DOHH2 (cell line): ENCODE measurements at regions not wholly inside any gene's neighbourhood (a gene's known extent, or its start where the extent isn't known, plus 50 kb on each side); places are given as distances from the start of the nearest gene placed in this dataset.

Experiments used
- H3F3A ChIP-seq: fragments of 200-600 bp; sonication (generic), shearing (Covaris generic); 2 replicates; pipeline ENCODE4 v1.6.0; 2016; ENCODE audit warnings: antibody characterized with exemption, mild to moderate bottlenecking; ENCODE audit not compliant: control insufficient read depth, insufficient read depth
- H3K27ac ChIP-seq: fragments of 200-600 bp; sonication (generic); 2 replicates; pipeline ENCODE4 v1.5.1; 2014; ENCODE audit warnings: low read depth, mild to moderate bottlenecking, low read length, moderate library complexity
- H3K27me3 ChIP-seq: fragments of 200-600 bp; sonication (generic); 2 replicates; pipeline ENCODE4 v1.6.1; 2014; ENCODE audit warnings: mild to moderate bottlenecking, low read length, mixed read lengths; ENCODE audit not compliant: control insufficient read depth
- H3K36me3 ChIP-seq: fragments of 200-600 bp; sonication (generic); 2 replicates; pipeline ENCODE4 v1.6.1; 2014; ENCODE audit warnings: mild to moderate bottlenecking, low read length, moderate library complexity, mixed read lengths; ENCODE audit not compliant: control insufficient read depth
- H3K4me1 ChIP-seq: fragments of 200-600 bp; sonication (generic); 2 replicates; pipeline ENCODE4 v1.6.1; 2014; ENCODE audit warnings: mild to moderate bottlenecking, low read length, mixed read lengths; ENCODE audit not compliant: control insufficient read depth
- H3K4me2 ChIP-seq: fragments of 200-600 bp; sonication (generic); 2 replicates; pipeline ENCODE4 v1.6.0; 2014; ENCODE audit warnings: mild to moderate bottlenecking, low read length, moderate library complexity
- H3K4me3 ChIP-seq: fragments of 200-600 bp; sonication (generic); 2 replicates; pipeline ENCODE4 v1.5.1; 2014; ENCODE audit warnings: mild to moderate bottlenecking, low read length, mixed read lengths
- H3K79me2 ChIP-seq: fragments of 200-600 bp; sonication (generic); 2 replicates; pipeline ENCODE4 v1.6.1; 2014; ENCODE audit warnings: mild to moderate bottlenecking, low read length, mixed read lengths; ENCODE audit not compliant: control insufficient read depth
- H3K9me2 ChIP-seq: fragments of 200-600 bp; sonication (generic); replicated peaks from 2 replicates; pipeline ENCODE4 v1.6.1; 2014; ENCODE audit warnings: mild to moderate bottlenecking, low read length, mixed read lengths; ENCODE audit not compliant: control insufficient read depth
- H3K9me3 ChIP-seq: fragments of 200-600 bp; sonication (generic); 2 replicates; pipeline ENCODE4 v1.6.1; 2014; ENCODE audit warnings: antibody characterized with exemption, low read length, mixed read lengths; ENCODE audit not compliant: control insufficient read depth, insufficient read depth
- H4K20me1 ChIP-seq: fragments of 200-600 bp; sonication (generic); 2 replicates; pipeline ENCODE4 v1.6.0; 2014; ENCODE audit warnings: low read depth, mild to moderate bottlenecking, antibody characterized with exemption, low read length, moderate library complexity; ENCODE audit not compliant: control insufficient read depth, insufficient read depth
- CTCF ChIP-seq: fragments of 200-600 bp; sonication (generic); IDR thresholded peaks from one replicate; pipeline ENCODE4 v1.5.1; 2014; ENCODE audit warnings: antibody characterized with exemption, mild to moderate bottlenecking, low read depth, low read length; ENCODE audit not compliant: poor library complexity, severe bottlenecking
- EZH2phosphoT487 ChIP-seq: fragments of 200-600 bp; sonication (generic); IDR thresholded peaks from 2 replicates; pipeline ENCODE4 v1.6.1; 2017; ENCODE audit warnings: borderline replicate concordance, mild to moderate bottlenecking, antibody characterized with exemption, low read length, moderate library complexity, mixed read lengths

GRCh38 chr6:91127752-91128151, 540.9 kb upstream of the MAP3K7 start:
- H3K27me3 ChIP-seq, result no peaks in the 10 kb centered on the region
- no peaks in the 10 kb centered on the region for H3F3A ChIP-seq
- H3K9me2 ChIP-seq, result no peaks in the 10 kb centered on the region
- H3K4me2 ChIP-seq, result no peak overlapping the region
- H3K9me3 ChIP-seq, result no peaks in the 10 kb centered on the region
- H3K27ac ChIP-seq, result no peak overlapping the region
- no peaks in the 10 kb centered on the region for H3K4me1 ChIP-seq
- H3K79me2 ChIP-seq, result no peaks in the 10 kb centered on the region
- H3K4me3 ChIP-seq, result no peak overlapping the region
- H4K20me1 ChIP-seq, result no peaks in the 10 kb centered on the region
- TF ChIP-seq CTCF, result no peak
- H3K36me3 ChIP-seq, result no peaks in the 10 kb centered on the region

GRCh38 chr6:91126876-91127275, 540.0 kb upstream of the MAP3K7 start:
- Histone ChIP-seq H4K20me1 (no peaks in the 10 kb centered on the region), H3K79me2 (no peaks in the 10 kb centered on the region), H3K27me3 (no peaks in the 10 kb centered on the region), H3K4me1 (no peaks in the 10 kb centered on the region), H3F3A (no peaks in the 10 kb centered on the region), H3K4me3 (no peak overlapping the region), H3K9me3 (no peaks in the 10 kb centered on the region), H3K27ac (no peak overlapping the region), H3K4me2 (no peak overlapping the region), H3K9me2 (no peaks in the 10 kb centered on the region), H3K36me3 (no peaks in the 10 kb centered on the region)
- no peak for TF ChIP-seq EZH2phosphoT487
- no peak for TF ChIP-seq CTCF

- no peaks in the 10 kb centered on the region for H3K27me3 ChIP-seq
Observed at GRCh38 chr6:91117550-91117949, 530.7 kb upstream of the MAP3K7 start.

More at GRCh38 chr6:91117550-91117949, 530.7 kb upstream of the MAP3K7 start:
- H3K79me2 ChIP-seq, result no peaks in the 10 kb centered on the region
- no peaks in the 10 kb centered on the region for H3K9me3 ChIP-seq
- no peaks in the 10 kb centered on the region for H3K9me2 ChIP-seq
- H3K27ac ChIP-seq, result no peak overlapping the region
- no peaks in the 10 kb centered on the region for H3K4me1 ChIP-seq
- H3K4me3 ChIP-seq, result no peak overlapping the region
- H3F3A ChIP-seq, result no peaks in the 10 kb centered on the region
- H3K36me3 ChIP-seq, result no peaks in the 10 kb centered on the region
- no peak for TF ChIP-seq EZH2phosphoT487
- TF ChIP-seq CTCF, result no peak
- no peak overlapping the region for H3K4me2 ChIP-seq
- no peaks in the 10 kb centered on the region for H4K20me1 ChIP-seq
